ENCODE measurements at regions not wholly inside any gene's neighbourhood (a gene's known extent, or its start where the extent isn't known, plus 50 kb on each side); places are given as distances from the start of the nearest gene placed in this dataset.

DNA sequence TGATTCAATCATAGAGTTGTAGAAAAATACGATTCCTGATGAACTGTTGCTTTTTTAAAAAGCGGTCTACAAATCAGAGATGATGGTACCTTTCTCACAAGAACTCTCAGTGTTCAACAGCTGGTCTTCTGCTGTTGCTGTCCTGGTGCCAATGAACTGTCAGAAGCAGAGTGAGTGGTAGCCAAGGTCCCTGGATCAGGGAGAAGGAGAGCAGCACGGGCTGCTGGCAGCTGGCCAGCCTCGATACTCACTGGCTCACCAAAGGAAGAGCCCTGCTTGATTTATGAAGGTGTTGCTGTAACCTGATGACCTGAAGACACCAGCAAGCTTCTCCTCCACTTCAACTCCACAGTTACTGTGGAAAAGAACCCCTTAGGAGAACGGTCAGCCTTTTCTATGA is 300.8 kb upstream of the SOX11 start:
- DNase-seq = peak; percentile 56
- Histone ChIP-seq H3K9me3 (replicated peaks) (no peaks in the 10 kb centered on the region), H3K36me3 (no peaks in the 10 kb centered on the region), H3K27me3 (ENCODE audit: low read depth) (no peaks in the 10 kb centered on the region), H3K4me3 (no peak overlapping the region), H3K4me1 (peaks cover 10% of the 10 kb centered on the region), H3K27ac (replicated peaks) (no peak overlapping the region)
- intact Hi-C loops (cut with micrococcal nuclease) = no loop called here
- TF ChIP-seq CTCF (IDR thresholded peaks at IDR 0.05; ENCODE audit: borderline replicate concordance) = no peak

GRCh38 chr2:5392658-5393057 is 299.5 kb upstream of the SOX11 start:
- H3K27me3 ChIP-seq (ENCODE audit: low read depth) = no peaks in the 10 kb centered on the region
- H3K36me3 ChIP-seq = no peaks in the 10 kb centered on the region
- no peak for TF ChIP-seq CTCF (IDR thresholded peaks at IDR 0.05; ENCODE audit: borderline replicate concordance)
- peaks cover 10% of the 10 kb centered on the region for H3K4me1 ChIP-seq
- H3K9me3 ChIP-seq (replicated peaks) = no peaks in the 10 kb centered on the region
- DNase-seq = no peak
- intact Hi-C loops (cut with micrococcal nuclease) = no loop called here
- no peak overlapping the region for H3K27ac ChIP-seq (replicated peaks)
- H3K4me3 ChIP-seq = no peak overlapping the region

DNA sequence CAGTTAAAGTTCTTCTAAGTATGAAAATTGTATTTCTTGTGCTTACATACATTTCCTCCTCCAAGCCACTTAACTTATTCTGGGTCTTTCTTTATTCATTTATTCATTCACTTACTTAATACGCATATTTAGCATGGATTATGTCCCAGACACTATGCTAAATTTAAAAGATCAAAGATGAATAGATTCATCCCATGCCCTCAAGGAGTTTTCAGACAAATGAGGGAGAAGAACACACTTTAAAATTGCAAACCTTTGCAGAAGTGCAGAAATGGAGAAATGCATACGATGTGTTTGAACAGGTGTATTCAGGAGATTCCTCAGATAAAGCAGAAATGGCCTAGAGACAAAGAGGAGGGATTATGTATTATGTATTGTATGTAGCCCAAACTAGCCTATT is 298.7 kb upstream of the SOX11 start:
- no peaks in the 10 kb centered on the region for H3K36me3 ChIP-seq

GRCh38 chr2:5394223-5394622 is 298.0 kb upstream of the SOX11 start:
- intact Hi-C loops (cut with micrococcal nuclease) = no loop called here
- Histone ChIP-seq H3K36me3 (no peaks in the 10 kb centered on the region), H3K4me3 (no peak overlapping the region), H3K27me3 (ENCODE audit: low read depth) (no peaks in the 10 kb centered on the region), H3K4me1 (peaks cover 10% of the 10 kb centered on the region), H3K9me3 (replicated peaks) (no peaks in the 10 kb centered on the region), H3K27ac (replicated peaks) (no peak overlapping the region)
- no peak for TF ChIP-seq CTCF (IDR thresholded peaks at IDR 0.05; ENCODE audit: borderline replicate concordance)
- no peak for DNase-seq

More for the DNA sequence above, 298.7 kb upstream of the SOX11 start:
- peaks cover 10% of the 10 kb centered on the region for H3K4me1 ChIP-seq
- no peak for TF ChIP-seq CTCF (IDR thresholded peaks at IDR 0.05; ENCODE audit: borderline replicate concordance)
- no peak overlapping the region for H3K4me3 ChIP-seq
- no peak overlapping the region for H3K27ac ChIP-seq (replicated peaks)
- no peaks in the 10 kb centered on the region for H3K27me3 ChIP-seq (ENCODE audit: low read depth)
- H3K9me3 ChIP-seq (replicated peaks) = no peaks in the 10 kb centered on the region
- no peak for DNase-seq
- intact Hi-C loops (cut with micrococcal nuclease) = no loop called here

- no peak for DNase-seq
- Histone ChIP-seq H3K27me3 (ENCODE audit: low read depth) (peaks cover 10% of the 10 kb centered on the region), H3K36me3 (no peaks in the 10 kb centered on the region), H3K4me3 (no peak overlapping the region), H3K9me3 (replicated peaks) (no peaks in the 10 kb centered on the region), H3K4me1 (no peaks in the 10 kb centered on the region), H3K27ac (replicated peaks) (no peak overlapping the region)
- TF ChIP-seq CTCF (IDR thresholded peaks at IDR 0.05; ENCODE audit: borderline replicate concordance) = no peak
- intact Hi-C loops (cut with micrococcal nuclease) = no loop called here
These were observed 291.0 kb upstream of the SOX11 start for GRCh38 chr2:5401115-5401657.

All from left ventricle myocardium inferior (tissue), 1 donor.